SU-DHL-6 (cell line): ENCODE measurements at regions not wholly inside any gene's neighbourhood (a gene's known extent, or its start where the extent isn't known, plus 50 kb on each side); places are given as distances from the start of the nearest gene placed in this dataset.

Experiments used
- H2AFZ ChIP-seq: fragments of 200-600 bp; sonication (generic); 2 replicates; pipeline ENCODE4 v1.6.1; 2014; ENCODE audit warnings: low read depth, mild to moderate bottlenecking, moderate library complexity, mixed read lengths, antibody characterized with exemption, low read length; ENCODE audit not compliant: severe bottlenecking
- H3F3A ChIP-seq: fragments of 200-600 bp; shearing (Covaris generic); 2 replicates; pipeline ENCODE4 v1.6.0; 2016; ENCODE audit warnings: antibody characterized with exemption, mild to moderate bottlenecking; ENCODE audit not compliant: insufficient read depth
- H3K27ac ChIP-seq: fragments of 200-600 bp; sonication (generic); 2 replicates; pipeline ENCODE4 v1.5.1; 2016; ENCODE audit warnings: low read depth, mild to moderate bottlenecking, low read length, moderate library complexity, mixed read lengths
- H3K27me3 ChIP-seq: fragments of 200-600 bp; sonication (generic), shearing (Covaris generic); 2 replicates; pipeline ENCODE4 v1.6.0; 2014; ENCODE audit warnings: mild to moderate bottlenecking, low read length
- H3K36me3 ChIP-seq: fragments of 200-600 bp; sonication (generic); 2 replicates; pipeline ENCODE4 v1.6.1; 2014; ENCODE audit warnings: mild to moderate bottlenecking, low read length, mixed read lengths
- H3K4me2 ChIP-seq: fragments of 300-600, 200-600 bp; shearing (Covaris generic), sonication (generic); 2 replicates; pipeline ENCODE4 v1.6.0; 2014; ENCODE audit warnings: low read length, low read depth, mild to moderate bottlenecking; ENCODE audit not compliant: poor library complexity, severe bottlenecking
- H3K4me3 ChIP-seq: fragments of 200-600 bp; sonication (generic); 2 replicates; pipeline ENCODE4 v1.5.1; 2014; ENCODE audit warnings: antibody characterized with exemption, low read length, mild to moderate bottlenecking, mixed read lengths; ENCODE audit not compliant: insufficient read depth, poor library complexity, severe bottlenecking
- H3K79me2 ChIP-seq: fragments of 200-600 bp; sonication (generic); 2 replicates; pipeline ENCODE4 v1.6.1; 2014; ENCODE audit warnings: mild to moderate bottlenecking, low read length, moderate library complexity; ENCODE audit not compliant: insufficient read depth
- H3K9ac ChIP-seq: fragments of 200-600 bp; sonication (generic); 2 replicates; pipeline ENCODE4 v1.7.0; 2014; ENCODE audit warnings: mild to moderate bottlenecking, low read length
- H3K9me2 ChIP-seq: fragments of 200-600 bp; sonication (generic); replicated peaks from 2 replicates; pipeline ENCODE4 v1.6.1; 2014; ENCODE audit warnings: low read length; ENCODE audit not compliant: insufficient read depth
- H3K9me3 ChIP-seq: fragments of 200-600 bp; sonication (generic); 2 replicates; pipeline ENCODE4 v1.6.1; 2014; ENCODE audit warnings: low read length, mixed read lengths; ENCODE audit not compliant: insufficient read depth
- H4K20me1 ChIP-seq: fragments of 200-600 bp; sonication (generic); 2 replicates; pipeline ENCODE4 v1.6.1; 2014; ENCODE audit warnings: low read depth, mild to moderate bottlenecking, antibody characterized with exemption, low read length, moderate library complexity, mixed read lengths
- EZH2phosphoT487 ChIP-seq: fragments of 200-600 bp; sonication (generic), shearing (Covaris generic); conservative IDR thresholded peaks from 2 replicates; pipeline ENCODE4 v1.6.1; 2018; ENCODE audit warnings: mild to moderate bottlenecking, antibody characterized with exemption, low read length, moderate library complexity, mixed read lengths
- TF ChIP-seq, protein P1 (sequence below): fragments of 200-600 bp; sonication (generic); IDR thresholded peaks from one replicate; pipeline ENCODE4 v1.5.1; 2017; ENCODE audit warnings: antibody characterized with exemption, mild to moderate bottlenecking, low read length, moderate library complexity; ENCODE audit not compliant: insufficient read depth, poor library complexity, severe bottlenecking

DNA sequence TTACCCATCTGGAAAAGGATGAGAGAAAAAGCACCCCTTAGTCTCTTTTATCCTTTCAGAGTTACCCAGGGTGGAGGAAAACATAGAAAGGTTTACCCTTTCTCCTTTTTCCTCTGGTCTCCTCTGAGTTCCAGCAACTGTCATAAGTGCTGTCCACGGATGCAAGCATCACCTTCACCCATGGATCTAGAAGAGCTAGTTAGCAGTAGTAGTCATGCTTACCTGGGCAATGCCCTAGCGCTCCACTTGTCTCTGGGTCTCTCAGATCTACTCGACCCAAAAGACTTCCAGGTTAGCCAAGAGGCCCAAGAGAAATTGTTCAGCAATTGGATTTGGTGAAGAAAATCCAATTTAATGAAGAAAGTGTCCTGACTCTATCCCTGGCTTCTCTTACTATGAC is 656.2 kb upstream of the PTPRD start:
- Histone ChIP-seq H3K9ac (no peak overlapping the region), H3K4me2 (no peak overlapping the region), H3K27ac (no peak overlapping the region), H3K9me3 (peaks cover 5% of the 10 kb centered on the region; the same call in 1 of the 2 replicates), H3K4me3 (no peak overlapping the region), H3F3A (no peaks in the 10 kb centered on the region), H3K27me3 (no peaks in the 10 kb centered on the region), H3K36me3 (no peaks in the 10 kb centered on the region; the same call in 1 of the 2 replicates), H2AFZ (no peak overlapping the region), H4K20me1 (no peaks in the 10 kb centered on the region), H3K9me2 (no peaks in the 10 kb centered on the region), H3K79me2 (no peaks in the 10 kb centered on the region)
- TF ChIP-seq, protein P1, sequence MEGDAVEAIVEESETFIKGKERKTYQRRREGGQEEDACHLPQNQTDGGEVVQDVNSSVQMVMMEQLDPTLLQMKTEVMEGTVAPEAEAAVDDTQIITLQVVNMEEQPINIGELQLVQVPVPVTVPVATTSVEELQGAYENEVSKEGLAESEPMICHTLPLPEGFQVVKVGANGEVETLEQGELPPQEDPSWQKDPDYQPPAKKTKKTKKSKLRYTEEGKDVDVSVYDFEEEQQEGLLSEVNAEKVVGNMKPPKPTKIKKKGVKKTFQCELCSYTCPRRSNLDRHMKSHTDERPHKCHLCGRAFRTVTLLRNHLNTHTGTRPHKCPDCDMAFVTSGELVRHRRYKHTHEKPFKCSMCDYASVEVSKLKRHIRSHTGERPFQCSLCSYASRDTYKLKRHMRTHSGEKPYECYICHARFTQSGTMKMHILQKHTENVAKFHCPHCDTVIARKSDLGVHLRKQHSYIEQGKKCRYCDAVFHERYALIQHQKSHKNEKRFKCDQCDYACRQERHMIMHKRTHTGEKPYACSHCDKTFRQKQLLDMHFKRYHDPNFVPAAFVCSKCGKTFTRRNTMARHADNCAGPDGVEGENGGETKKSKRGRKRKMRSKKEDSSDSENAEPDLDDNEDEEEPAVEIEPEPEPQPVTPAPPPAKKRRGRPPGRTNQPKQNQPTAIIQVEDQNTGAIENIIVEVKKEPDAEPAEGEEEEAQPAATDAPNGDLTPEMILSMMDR = no peak
- TF ChIP-seq EZH2phosphoT487 = no peak

DNA sequence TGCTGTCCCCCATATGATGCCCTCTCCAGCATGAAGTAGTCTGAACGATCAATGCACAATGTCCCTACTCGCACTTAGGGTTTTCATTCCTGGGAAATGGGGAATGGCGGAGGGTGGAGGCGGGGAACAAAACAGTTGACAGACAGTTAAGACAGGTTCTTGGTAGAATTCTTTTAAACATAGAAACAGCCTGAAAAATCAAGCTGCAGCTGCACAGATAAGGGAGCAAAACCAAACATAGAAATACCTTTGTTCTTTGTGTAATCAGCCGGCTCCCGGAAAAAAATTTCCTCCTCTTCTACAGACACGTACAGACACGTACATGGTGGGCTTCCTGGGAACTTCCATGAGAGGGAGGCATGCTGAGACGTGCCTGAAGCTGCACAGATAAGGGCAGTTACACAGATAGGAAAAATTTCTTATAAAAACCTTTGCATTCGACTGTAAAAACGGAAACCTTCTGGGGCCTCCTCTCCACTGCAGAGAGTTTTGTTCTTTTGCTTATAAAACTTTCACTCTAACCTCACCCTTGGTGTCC is 662.4 kb upstream of the PTPRD start:
- Histone ChIP-seq H2AFZ (no peak overlapping the region), H3K9me2 (no peaks in the 10 kb centered on the region), H3F3A (no peaks in the 10 kb centered on the region), H3K4me3 (no peak overlapping the region), H3K9ac (no peak overlapping the region), H3K27me3 (no peaks in the 10 kb centered on the region), H4K20me1 (no peaks in the 10 kb centered on the region), H3K4me2 (no peak overlapping the region), H3K9me3 (no peaks in the 10 kb centered on the region), H3K27ac (no peak overlapping the region), H3K36me3 (no peaks in the 10 kb centered on the region; the same call in 1 of the 2 replicates), H3K79me2 (no peaks in the 10 kb centered on the region)
- no peak for TF ChIP-seq EZH2phosphoT487
- TF ChIP-seq, protein P1 = no peak

DNA sequence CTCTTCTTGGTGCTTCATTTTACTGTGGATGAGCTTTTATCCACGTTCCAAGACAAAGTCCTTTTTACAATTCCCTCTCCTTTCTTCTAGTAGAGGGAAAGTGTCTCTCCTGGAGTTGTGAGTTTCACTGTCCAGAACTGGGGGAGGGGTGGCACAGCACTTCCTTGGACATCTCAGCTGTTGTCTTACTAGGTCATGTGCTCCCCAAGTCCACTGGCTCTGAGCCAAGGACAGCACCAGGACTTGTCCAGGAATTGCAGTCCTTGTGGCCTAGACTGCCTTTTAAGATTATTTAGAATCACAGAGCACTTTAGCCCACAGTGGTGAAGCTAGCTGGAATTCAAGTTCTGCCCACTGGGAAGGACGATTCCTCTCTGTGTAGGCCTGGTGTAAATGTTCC is 700.2 kb upstream of the PTPRD start:
- H4K20me1 ChIP-seq = no peaks in the 10 kb centered on the region
- TF ChIP-seq, protein P1 = no peak
- no peak for TF ChIP-seq EZH2phosphoT487

DNA sequence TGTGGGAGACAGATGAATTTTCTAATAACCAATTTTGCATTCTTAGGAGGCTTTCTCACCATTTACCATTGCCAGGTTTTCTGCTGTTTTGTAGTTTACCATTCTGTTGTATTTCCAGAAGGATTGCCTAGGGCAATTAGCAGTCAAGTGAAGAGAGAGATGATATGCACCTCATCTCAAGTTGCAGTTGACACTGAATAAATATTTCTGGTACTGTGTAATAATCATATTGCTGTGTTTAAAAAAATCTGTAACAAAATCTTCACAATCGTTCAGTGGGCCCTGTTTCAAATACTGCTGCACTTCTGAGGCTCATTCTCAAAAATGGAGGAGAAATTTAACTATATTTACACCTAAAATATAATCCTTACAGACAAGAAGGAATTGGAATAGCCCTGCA is 706.1 kb upstream of the PTPRD start:
- Histone ChIP-seq H3K9ac (no peak overlapping the region), H3K9me2 (no peaks in the 10 kb centered on the region), H3K27me3 (no peaks in the 10 kb centered on the region), H2AFZ (no peak overlapping the region), H3K4me3 (no peak overlapping the region), H3K4me2 (no peak overlapping the region), H3K36me3 (no peaks in the 10 kb centered on the region), H4K20me1 (no peaks in the 10 kb centered on the region), H3K79me2 (no peaks in the 10 kb centered on the region), H3K9me3 (no peaks in the 10 kb centered on the region), H3K27ac (no peak overlapping the region), H3F3A (no peaks in the 10 kb centered on the region)
- TF ChIP-seq, protein P1 = no peak
- TF ChIP-seq EZH2phosphoT487 = no peak

More for the DNA sequence above, 700.2 kb upstream of the PTPRD start:
- Histone ChIP-seq H3K79me2 (no peaks in the 10 kb centered on the region), H3K9me3 (no peaks in the 10 kb centered on the region), H3K36me3 (no peaks in the 10 kb centered on the region), H3K9me2 (no peaks in the 10 kb centered on the region), H3K27ac (no peak overlapping the region), H3F3A (no peaks in the 10 kb centered on the region), H3K4me3 (no peak overlapping the region), H3K9ac (no peak overlapping the region), H3K4me2 (no peak overlapping the region), H3K27me3 (no peaks in the 10 kb centered on the region), H2AFZ (no peak overlapping the region)
